ENCODE measurements at regions not wholly inside any gene's neighbourhood (a gene's known extent, or its start where the extent isn't known, plus 50 kb on each side); places are given as distances from the start of the nearest gene placed in this dataset.
A peak's percentile ranks its signal among the peaks of the same experiment; 100 is the strongest.

- no peak for DNase-seq
- no peaks in the 10 kb centered on the region for H3K27me3 ChIP-seq (ENCODE audit: control insufficient read depth, insufficient read depth, low read length)
- Mint-ChIP-seq H3K9me3 (no peaks in the 10 kb centered on the region), H3K36me3 (no peaks in the 10 kb centered on the region), H3K27me3 (no peaks in the 10 kb centered on the region), H3K27ac (peak overlapping the region in 2 of 3 donors; percentile 1 to 64), H3K4me1 (peaks cover 0 to 57% (median 25%) of the 10 kb centered on the region in 4 donors), H3K4me3 (no peak overlapping the region)
- H3K9me3 ChIP-seq (ENCODE audit: control insufficient read depth in 2 of 2, low read length in 2 of 2) = no peaks in the 10 kb centered on the region
- H3K4me3 ChIP-seq (ENCODE audit: low read depth, low read length) = no peak overlapping the region
- no peak for ATAC-seq (ENCODE audit: low read depth in 2 of 2)
- H3K36me3 ChIP-seq (ENCODE audit: control insufficient read depth, insufficient read depth, low read length) = no peaks in the 10 kb centered on the region
- H3K4me1 ChIP-seq (ENCODE audit: control insufficient read depth, insufficient read depth, low read length, poor library complexity, severe bottlenecking) = peaks cover 26% of the 10 kb centered on the region
- no peak overlapping the region for H3K27ac ChIP-seq (ENCODE audit: insufficient read depth, low read length, poor library complexity, severe bottlenecking)
These were observed 490.4 kb upstream of the PROK2 start for GRCh38 chr3:72275331-72275751.

- H3K27ac Mint-ChIP-seq = peak overlapping the region; percentile 32 to 64 (median 45)
- peak overlapping the region in 3 of 4 donors; percentile 22 to 58 (median 55) for H3K4me3 Mint-ChIP-seq
- ATAC-seq (ENCODE audit: low read depth in 2 of 2) = peak; percentile 40 to 48
These were observed 489.8 kb upstream of the PROK2 start for GRCh38 chr3:72274493-72275330.

GRCh38 chr3:72273615-72274014 lies 488.7 kb upstream of the PROK2 start:
- Histone ChIP-seq H3K4me3 (ENCODE audit: low read depth, low read length) (no peak overlapping the region), H3K27ac (ENCODE audit: insufficient read depth, low read length, poor library complexity, severe bottlenecking) (no peak overlapping the region), H3K36me3 (ENCODE audit: control insufficient read depth, insufficient read depth, low read length) (no peaks in the 10 kb centered on the region), H3K9me3 (ENCODE audit: control insufficient read depth in 2 of 2, low read length in 2 of 2) (no peaks in the 10 kb centered on the region), H3K27me3 (ENCODE audit: control insufficient read depth, insufficient read depth, low read length) (no peaks in the 10 kb centered on the region), H3K4me1 (ENCODE audit: control insufficient read depth, insufficient read depth, low read length, poor library complexity, severe bottlenecking) (peaks cover 30% of the 10 kb centered on the region)
- H3K36me3 Mint-ChIP-seq = no peaks in the 10 kb centered on the region
- DNase-seq (no peak), ATAC-seq (ENCODE audit: low read depth in 2 of 2) (no peak)
- H3K27me3 Mint-ChIP-seq = no peaks in the 10 kb centered on the region
- no peaks in the 10 kb centered on the region for H3K9me3 Mint-ChIP-seq
- peak overlapping the region in 2 of 3 donors; percentile 64 to 65 for H3K27ac Mint-ChIP-seq
- H3K4me3 Mint-ChIP-seq = no peak overlapping the region
- peaks cover 0 to 71% (median 31%) of the 10 kb centered on the region in 4 donors for H3K4me1 Mint-ChIP-seq

More at GRCh38 chr3:72274493-72275330, 489.8 kb upstream of the PROK2 start:
- no peaks in the 10 kb centered on the region for H3K36me3 Mint-ChIP-seq
- no peaks in the 10 kb centered on the region for H3K27me3 ChIP-seq (ENCODE audit: control insufficient read depth, insufficient read depth, low read length)
- DNase-seq = peak in 2 of 3 donors; percentile 52 to 80
- H3K4me3 ChIP-seq (ENCODE audit: low read depth, low read length) = peak overlapping the region; percentile 47
- no peaks in the 10 kb centered on the region for H3K36me3 ChIP-seq (ENCODE audit: control insufficient read depth, insufficient read depth, low read length)
- peaks cover 0 to 63% (median 31%) of the 10 kb centered on the region in 4 donors for H3K4me1 Mint-ChIP-seq
- no peaks in the 10 kb centered on the region for H3K27me3 Mint-ChIP-seq
- H3K9me3 Mint-ChIP-seq = no peaks in the 10 kb centered on the region
- H3K4me1 ChIP-seq (ENCODE audit: control insufficient read depth, insufficient read depth, low read length, poor library complexity, severe bottlenecking) = peaks cover 26% of the 10 kb centered on the region
- no peaks in the 10 kb centered on the region for H3K9me3 ChIP-seq (ENCODE audit: control insufficient read depth in 2 of 2, low read length in 2 of 2)
- H3K27ac ChIP-seq (ENCODE audit: insufficient read depth, low read length, poor library complexity, severe bottlenecking) = no peak overlapping the region

DNA sequence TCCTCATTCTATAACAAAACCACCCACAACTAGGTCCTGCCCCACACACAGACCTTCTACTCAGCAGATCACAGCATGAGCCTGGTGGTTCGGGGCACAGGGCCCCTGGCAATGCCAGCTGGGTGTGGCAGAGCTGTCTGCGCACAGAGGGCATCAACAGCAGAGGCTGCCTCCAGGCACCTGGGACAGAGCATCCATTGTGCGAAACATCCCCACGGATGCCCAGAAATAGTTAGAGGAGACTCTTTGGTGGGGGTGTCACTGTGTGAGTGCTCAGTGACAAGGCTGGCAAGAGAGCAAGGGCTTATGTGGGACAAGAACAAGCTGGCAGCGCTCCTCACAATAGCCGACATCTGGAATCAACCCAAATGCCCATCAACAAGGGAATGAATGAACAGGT lies 487.4 kb upstream of the PROK2 start:
- peak overlapping the region in 2 of 3 donors; percentile 37 to 55 for H3K27ac Mint-ChIP-seq
- H3K27me3 ChIP-seq (ENCODE audit: control insufficient read depth, insufficient read depth, low read length) = no peaks in the 10 kb centered on the region
- H3K9me3 Mint-ChIP-seq = no peaks in the 10 kb centered on the region
- H3K27me3 Mint-ChIP-seq = no peaks in the 10 kb centered on the region
- no peak overlapping the region for H3K4me3 ChIP-seq (ENCODE audit: low read depth, low read length)
- H3K36me3 Mint-ChIP-seq = no peaks in the 10 kb centered on the region
- H3K4me1 ChIP-seq (ENCODE audit: control insufficient read depth, insufficient read depth, low read length, poor library complexity, severe bottlenecking) = peaks cover 30% of the 10 kb centered on the region
- H3K36me3 ChIP-seq (ENCODE audit: control insufficient read depth, insufficient read depth, low read length) = no peaks in the 10 kb centered on the region
- H3K4me1 Mint-ChIP-seq = peaks cover 0 to 73% (median 31%) of the 10 kb centered on the region in 4 donors
- H3K9me3 ChIP-seq (ENCODE audit: control insufficient read depth in 2 of 2, low read length in 2 of 2) = no peaks in the 10 kb centered on the region
- no peak overlapping the region for H3K4me3 Mint-ChIP-seq
- DNase-seq (no peak), ATAC-seq (ENCODE audit: low read depth in 2 of 2) (no peak)
- H3K27ac ChIP-seq (ENCODE audit: insufficient read depth, low read length, poor library complexity, severe bottlenecking) = no peak overlapping the region

DNA sequence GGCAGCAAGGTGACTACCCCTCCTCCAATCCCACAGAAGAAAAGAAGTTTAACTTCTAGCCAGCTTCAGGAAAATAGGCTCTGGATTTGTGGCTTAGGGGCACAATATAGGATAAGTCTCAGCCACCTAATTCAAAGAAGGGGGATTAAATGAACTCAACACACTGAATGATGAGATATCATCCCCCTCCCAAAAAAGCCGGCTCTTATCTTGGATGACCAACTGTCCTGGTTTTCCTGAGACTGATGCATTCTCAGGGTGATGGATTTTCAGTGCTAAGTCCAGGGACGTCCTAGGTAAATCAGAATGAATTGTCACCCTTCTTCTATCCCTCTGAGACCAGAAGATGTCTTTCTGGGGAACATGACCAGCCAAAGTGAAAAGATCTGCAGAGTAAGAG lies 487.0 kb upstream of the PROK2 start:
- no peak overlapping the region for H3K27ac ChIP-seq (ENCODE audit: insufficient read depth, low read length, poor library complexity, severe bottlenecking)
- H3K4me3 ChIP-seq (ENCODE audit: low read depth, low read length) = no peak overlapping the region
- H3K4me1 Mint-ChIP-seq = peaks cover 0 to 77% (median 31%) of the 10 kb centered on the region in 4 donors
- no peak overlapping the region for H3K4me3 Mint-ChIP-seq
- peaks cover 30% of the 10 kb centered on the region for H3K4me1 ChIP-seq (ENCODE audit: control insufficient read depth, insufficient read depth, low read length, poor library complexity, severe bottlenecking)
- no peak for ATAC-seq (ENCODE audit: low read depth in 2 of 2)
- DNase-seq = no peak
- no peaks in the 10 kb centered on the region for H3K36me3 Mint-ChIP-seq
- no peaks in the 10 kb centered on the region for H3K27me3 ChIP-seq (ENCODE audit: control insufficient read depth, insufficient read depth, low read length)
- H3K27ac Mint-ChIP-seq = peak overlapping the region in 1 of 3 donors; percentile 48
- no peaks in the 10 kb centered on the region for H3K36me3 ChIP-seq (ENCODE audit: control insufficient read depth, insufficient read depth, low read length)
- no peaks in the 10 kb centered on the region for H3K9me3 ChIP-seq (ENCODE audit: control insufficient read depth in 2 of 2, low read length in 2 of 2)
- no peaks in the 10 kb centered on the region for H3K9me3 Mint-ChIP-seq
- no peaks in the 10 kb centered on the region for H3K27me3 Mint-ChIP-seq

- peak in 1 of 3 donors; percentile 32 for DNase-seq
- H3K36me3 ChIP-seq (ENCODE audit: control insufficient read depth, insufficient read depth, low read length) = no peaks in the 10 kb centered on the region
- Mint-ChIP-seq H3K4me3 (peak overlapping the region in 1 of 4 donors; percentile 15), H3K27ac (peak overlapping the region in 1 of 3 donors; percentile 27), H3K9me3 (no peaks in the 10 kb centered on the region), H3K27me3 (no peaks in the 10 kb centered on the region), H3K36me3 (no peaks in the 10 kb centered on the region), H3K4me1 (peaks cover under 1 to 83% (median 31%) of the 10 kb centered on the region in 4 donors)
- peaks cover 30% of the 10 kb centered on the region for H3K4me1 ChIP-seq (ENCODE audit: control insufficient read depth, insufficient read depth, low read length, poor library complexity, severe bottlenecking)
- no peak for ATAC-seq (ENCODE audit: low read depth in 2 of 2)
- H3K27ac ChIP-seq (ENCODE audit: insufficient read depth, low read length, poor library complexity, severe bottlenecking) = no peak overlapping the region
- no peak overlapping the region for H3K4me3 ChIP-seq (ENCODE audit: low read depth, low read length)
- H3K27me3 ChIP-seq (ENCODE audit: control insufficient read depth, insufficient read depth, low read length) = no peaks in the 10 kb centered on the region
- H3K9me3 ChIP-seq (ENCODE audit: control insufficient read depth in 2 of 2, low read length in 2 of 2) = no peaks in the 10 kb centered on the region
These were observed 486.3 kb upstream of the PROK2 start for GRCh38 chr3:72271216-72271615.

GRCh38 chr3:72270730-72271129 lies 485.8 kb upstream of the PROK2 start:
- no peak overlapping the region for H3K27ac ChIP-seq (ENCODE audit: insufficient read depth, low read length, poor library complexity, severe bottlenecking)
- H3K9me3 Mint-ChIP-seq = no peaks in the 10 kb centered on the region
- H3K4me1 Mint-ChIP-seq = peaks cover 5 to 88% (median 36%) of the 10 kb centered on the region in 4 donors
- H3K36me3 ChIP-seq (ENCODE audit: control insufficient read depth, insufficient read depth, low read length) = no peaks in the 10 kb centered on the region
- H3K27ac Mint-ChIP-seq = no peak overlapping the region
- DNase-seq = no peak
- H3K4me3 Mint-ChIP-seq = peak overlapping the region in 2 of 4 donors; percentile 15 to 31
- no peak for ATAC-seq (ENCODE audit: low read depth in 2 of 2)
- H3K27me3 ChIP-seq (ENCODE audit: control insufficient read depth, insufficient read depth, low read length) = no peaks in the 10 kb centered on the region
- H3K4me3 ChIP-seq (ENCODE audit: low read depth, low read length) = no peak overlapping the region
- peaks cover 30% of the 10 kb centered on the region for H3K4me1 ChIP-seq (ENCODE audit: control insufficient read depth, insufficient read depth, low read length, poor library complexity, severe bottlenecking)
- H3K27me3 Mint-ChIP-seq = no peaks in the 10 kb centered on the region
- no peaks in the 10 kb centered on the region for H3K36me3 Mint-ChIP-seq
- no peaks in the 10 kb centered on the region for H3K9me3 ChIP-seq (ENCODE audit: control insufficient read depth in 2 of 2, low read length in 2 of 2)
